Superior temporal gyrus (tissue), 1 donor: ENCODE measurements at regions not wholly inside any gene's neighbourhood (a gene's known extent, or its start where the extent isn't known, plus 50 kb on each side); places are given as distances from the start of the nearest gene placed in this dataset.
"Not testable (repeated sequence)": the region's sequence is repeated elsewhere in the genome, so short reads cannot be mapped to it uniquely, and the experiment has no call there.

Source experiments
- DNase-seq: peaks from one replicate; pipeline ENCODE4 v3.0.0-alpha.2; 2016; ENCODE audit errors: extremely low spot score

- DNase-seq = no peak
Measured at GRCh38 chr1:185404291-185404690, 87.2 kb upstream of the IVNS1ABP start.

- DNase-seq = no peak
Measured at GRCh38 chr1:185402930-185403329, 85.9 kb upstream of the IVNS1ABP start.

- no peak for DNase-seq
Measured at GRCh38 chr1:185401019-185401418, 84.0 kb upstream of the IVNS1ABP start.

GRCh38 chr1:185400052-185400451, 83.0 kb upstream of the IVNS1ABP start:
- no peak for DNase-seq

- no peak for DNase-seq
Measured at GRCh38 chr1:185398599-185398998, 81.6 kb upstream of the IVNS1ABP start.

GRCh38 chr1:185398022-185398421, 81.0 kb upstream of the IVNS1ABP start:
- no peak for DNase-seq

- DNase-seq = no peak
Measured at GRCh38 chr1:185397183-185397582, 80.1 kb upstream of the IVNS1ABP start.

- DNase-seq = no peak
Measured at GRCh38 chr1:185396126-185396525, 79.1 kb upstream of the IVNS1ABP start.

- no peak for DNase-seq
Measured at GRCh38 chr1:185393815-185394214, 76.8 kb upstream of the IVNS1ABP start.

GRCh38 chr1:185393205-185393604, 76.2 kb upstream of the IVNS1ABP start:
- DNase-seq = no peak

- no peak for DNase-seq
Measured at GRCh38 chr1:185388815-185389214, 71.8 kb upstream of the IVNS1ABP start.

GRCh38 chr1:185388346-185388745, 71.3 kb upstream of the IVNS1ABP start:
- no peak for DNase-seq

GRCh38 chr1:185385991-185386390, 68.9 kb upstream of the IVNS1ABP start:
- DNase-seq = no peak

- DNase-seq = not testable (repeated sequence)
Measured at GRCh38 chr1:185383805-185384204, 66.8 kb upstream of the IVNS1ABP start.

GRCh38 chr1:185377831-185378230, 60.8 kb upstream of the IVNS1ABP start:
- no peak for DNase-seq

GRCh38 chr1:185376840-185377635, 60.0 kb upstream of the IVNS1ABP start:
- DNase-seq = no peak

- no peak for DNase-seq
Measured at GRCh38 chr1:185376288-185376687, 59.2 kb upstream of the IVNS1ABP start.

GRCh38 chr1:185375583-185375982, 58.5 kb upstream of the IVNS1ABP start:
- no peak for DNase-seq

GRCh38 chr1:185373813-185374529, 56.9 kb upstream of the IVNS1ABP start:
- DNase-seq = no peak

GRCh38 chr1:185369786-185370185, 52.7 kb upstream of the IVNS1ABP start:
- DNase-seq = no peak

- no peak for DNase-seq
Measured at GRCh38 chr1:185368913-185369491, 52.0 kb upstream of the IVNS1ABP start.

GRCh38 chr1:185368313-185368855, 51.3 kb upstream of the IVNS1ABP start:
- DNase-seq = no peak

- DNase-seq = no peak
Measured at GRCh38 chr1:185367218-185367617, 50.2 kb upstream of the IVNS1ABP start.
